ENCODE measurements at regions not wholly inside any gene's neighbourhood (a gene's known extent, or its start where the extent isn't known, plus 50 kb on each side); places are given as distances from the start of the nearest gene placed in this dataset.

GRCh38 chr5:107808671-107809137, 138.0 kb upstream of the EFNA5 start:
- TF ChIP-seq CTCF (IDR thresholded peaks at IDR 0.05; ENCODE audit: poor library complexity), result no peak
- no peak for TF ChIP-seq EZH2phosphoT487 (IDR thresholded peaks at IDR 0.05; ENCODE audit: low read depth, severe bottlenecking, unreplicated experiment)
- TF ChIP-seq EZH2 (IDR thresholded peaks at IDR 0.05; ENCODE audit: borderline replicate concordance), result no peak

Measured in hepatocyte (in vitro differentiated cells).